HPDE6-E6E7 (cell line): ENCODE measurements at regions not wholly inside any gene's neighbourhood (a gene's known extent, or its start where the extent isn't known, plus 50 kb on each side); places are given as distances from the start of the nearest gene placed in this dataset.
"Not testable (repeated sequence)": the region's sequence is repeated elsewhere in the genome, so short reads cannot be mapped to it uniquely, and the experiment has no call there.

ENCODE experiments used
- DNase-seq: peaks from one replicate; pipeline ENCODE4 v3.0.0; 2011; ENCODE audit warnings: missing footprints; ENCODE audit errors: extremely low spot score

DNA sequence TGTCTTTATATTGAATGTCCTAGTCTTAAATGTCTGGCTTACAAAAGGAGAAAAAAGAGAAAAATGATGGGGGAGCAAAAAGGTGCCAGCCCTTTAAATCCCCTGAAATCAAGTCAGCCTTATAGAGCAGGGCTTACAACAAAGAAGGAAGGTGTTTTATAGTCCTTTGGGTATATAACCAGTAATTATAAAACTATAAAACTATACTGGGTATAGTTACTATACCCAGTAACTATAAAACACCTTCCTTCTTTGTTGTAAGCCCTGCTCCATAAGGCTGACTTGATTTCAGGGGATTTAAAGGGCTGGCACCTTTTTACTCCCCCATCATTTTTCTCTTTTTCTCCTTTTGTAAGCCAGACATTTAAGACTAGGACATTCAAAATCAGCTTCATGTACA lies 598.0 kb upstream of the SEMA6D start:
- no peak for DNase-seq

DNA sequence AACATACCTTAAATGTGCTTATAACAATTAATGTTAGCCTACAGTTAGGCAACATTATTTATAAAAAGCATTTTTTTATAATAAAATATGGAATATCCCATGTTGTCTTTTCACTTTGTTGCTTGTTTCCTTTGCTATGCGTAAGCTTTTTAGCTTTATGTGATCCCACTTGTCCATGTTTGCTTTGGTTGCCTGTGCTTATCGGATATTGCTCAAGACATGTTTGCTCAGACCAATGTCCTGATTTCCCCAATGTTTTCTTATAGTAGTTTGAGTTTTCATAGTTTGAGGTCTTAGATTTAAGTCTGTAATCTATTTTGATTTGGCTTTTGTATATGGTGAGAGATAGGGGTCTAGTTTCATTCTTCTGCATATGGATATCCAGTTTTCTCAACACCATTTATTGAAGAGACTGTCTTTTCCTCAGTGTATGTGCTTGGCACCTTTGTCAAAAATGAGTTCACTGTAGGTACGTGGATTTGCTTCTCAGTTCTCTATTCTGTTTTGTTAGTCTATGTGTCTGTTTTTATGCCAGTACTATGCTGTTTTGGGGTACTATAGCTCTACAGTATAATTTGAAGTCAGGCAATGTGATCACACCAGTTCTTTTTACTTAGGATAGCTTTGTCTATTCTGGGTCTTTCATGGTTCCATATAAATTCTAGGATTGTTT lies 592.7 kb upstream of the SEMA6D start:
- no peak for DNase-seq

DNA sequence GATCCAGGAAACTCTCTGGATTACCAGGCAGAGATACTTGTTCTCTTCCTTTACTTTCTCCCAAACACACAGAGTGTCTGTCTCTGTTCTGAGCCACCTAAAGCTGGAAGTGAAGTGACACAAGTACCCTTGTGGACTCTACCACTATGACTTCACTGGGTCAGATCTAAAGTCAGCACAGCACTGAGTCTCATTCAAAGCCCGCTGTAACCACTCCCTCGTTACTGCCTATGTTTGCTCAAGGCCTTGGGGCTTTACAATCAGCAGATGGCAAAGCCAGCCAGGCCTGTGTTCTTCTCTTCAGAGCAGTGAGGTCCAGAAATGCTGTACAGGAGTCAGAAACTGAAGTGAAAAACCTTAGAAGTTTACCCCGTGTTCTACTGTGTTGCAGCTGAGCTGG lies 588.3 kb upstream of the SEMA6D start:
- DNase-seq = no peak

GRCh38 chr15:47131450-47131849 lies 585.9 kb upstream of the SEMA6D start:
- DNase-seq = not testable (repeated sequence)

GRCh38 chr15:47135267-47135666 lies 582.0 kb upstream of the SEMA6D start:
- no peak for DNase-seq

GRCh38 chr15:47136236-47136635 lies 581.1 kb upstream of the SEMA6D start:
- DNase-seq = no peak

DNA sequence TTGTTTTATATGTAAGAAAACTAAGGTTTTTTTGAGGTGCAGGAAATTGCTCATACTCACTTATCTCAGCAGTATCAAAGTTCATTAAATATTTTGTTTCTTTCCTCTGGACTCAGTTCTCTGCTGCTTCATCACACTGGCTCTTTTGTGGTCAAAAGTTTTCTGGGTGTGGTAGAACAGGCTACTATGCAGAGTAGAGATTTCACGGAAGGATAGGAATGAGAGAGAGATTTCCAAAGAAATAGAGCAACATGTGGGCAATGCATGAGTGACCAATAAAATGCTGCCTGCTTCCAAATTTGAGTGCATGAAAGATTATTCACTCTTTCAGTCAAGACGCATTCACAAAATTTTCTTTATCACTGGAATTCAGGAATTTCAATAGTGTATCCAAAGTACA lies 577.3 kb upstream of the SEMA6D start:
- no peak for DNase-seq

- no peak for DNase-seq
Measured at GRCh38 chr15:47157827-47158226, 559.5 kb upstream of the SEMA6D start.

DNA sequence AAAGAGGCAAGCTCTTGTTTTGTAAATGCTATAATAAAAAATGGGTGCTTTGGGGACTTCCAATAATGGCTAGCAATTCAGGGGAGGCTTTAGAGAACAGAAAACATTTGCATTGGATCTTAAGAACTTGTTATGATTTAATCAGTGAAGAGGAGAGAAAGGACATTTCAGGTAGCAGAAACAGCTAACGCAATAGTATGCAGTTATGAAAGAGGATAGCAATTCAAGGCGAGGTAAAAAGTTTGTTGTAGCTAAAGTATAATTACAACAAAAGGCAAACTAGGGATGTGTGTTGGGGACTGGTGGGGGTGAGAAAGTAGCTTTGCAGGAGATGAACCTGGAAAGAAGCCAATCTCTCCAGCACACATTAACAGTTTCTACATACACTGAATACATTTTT lies 558.7 kb upstream of the SEMA6D start:
- no peak for DNase-seq

GRCh38 chr15:47177177-47177576 lies 540.1 kb upstream of the SEMA6D start:
- DNase-seq = no peak

- no peak for DNase-seq
Measured at GRCh38 chr15:47179988-47180387, 537.3 kb upstream of the SEMA6D start.

DNA sequence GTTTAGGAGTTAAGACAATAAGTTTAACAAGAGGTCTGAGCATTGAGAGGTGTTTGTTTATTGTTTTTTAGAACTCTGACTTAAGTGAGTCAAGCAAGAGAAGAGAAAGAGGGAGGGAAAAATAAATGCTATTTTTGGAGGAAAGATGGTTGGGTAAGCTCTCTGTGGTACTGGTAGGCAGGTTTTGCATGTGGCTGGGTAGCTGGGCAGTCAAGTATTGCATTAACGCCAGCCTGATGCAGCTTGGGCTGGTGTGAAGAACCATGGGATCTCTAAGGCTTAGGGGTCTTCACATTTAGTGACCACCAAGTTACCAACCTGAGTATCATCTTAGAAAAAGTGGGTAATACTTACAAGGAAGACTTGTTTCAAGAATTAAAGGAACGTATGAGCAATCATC lies 534.5 kb upstream of the SEMA6D start:
- DNase-seq = no peak

GRCh38 chr15:47184003-47184907 lies 533.0 kb upstream of the SEMA6D start:
- no peak for DNase-seq

GRCh38 chr15:47184908-47185801 lies 532.1 kb upstream of the SEMA6D start:
- no peak for DNase-seq

DNA sequence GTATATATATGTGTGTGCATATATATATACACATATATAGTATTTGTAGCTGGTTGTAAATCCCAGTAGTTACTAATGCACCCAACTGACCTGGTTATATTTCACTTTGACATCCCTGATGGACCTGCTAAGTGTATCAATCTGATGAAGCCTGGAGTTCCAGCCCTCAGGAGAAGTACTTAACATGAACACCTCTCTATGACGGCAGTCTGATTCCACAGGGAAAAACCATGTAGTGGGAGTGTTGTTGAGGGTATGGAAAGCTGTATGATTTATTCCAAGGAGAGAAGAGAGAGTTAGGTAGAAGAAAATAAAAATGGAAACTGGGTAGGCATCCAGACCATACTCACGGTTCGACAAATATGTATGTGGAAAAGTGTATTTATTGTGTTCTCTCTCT lies 531.2 kb upstream of the SEMA6D start:
- no peak for DNase-seq

GRCh38 chr15:47188758-47189507 lies 528.4 kb upstream of the SEMA6D start:
- DNase-seq = no peak

DNA sequence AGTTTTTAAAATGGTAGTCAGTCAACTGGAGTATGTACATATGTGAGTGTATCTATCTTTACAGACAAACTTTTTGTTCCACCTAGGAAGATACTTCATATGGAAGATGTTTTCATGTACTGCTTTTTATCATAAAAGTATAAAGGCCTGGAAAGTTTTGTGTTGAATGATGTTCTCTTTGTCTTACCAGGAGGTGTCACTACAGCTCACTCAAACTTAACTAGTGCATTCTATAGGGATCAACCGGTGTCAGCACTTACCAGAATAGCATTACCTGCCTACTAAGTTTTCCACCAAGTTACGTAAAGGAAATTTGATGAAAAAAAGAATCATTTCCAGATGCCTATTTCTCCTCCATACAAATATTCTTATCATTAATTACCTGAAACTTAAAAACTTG lies 522.6 kb upstream of the SEMA6D start:
- DNase-seq = peak; percentile 22

GRCh38 chr15:47196048-47196447 lies 521.3 kb upstream of the SEMA6D start:
- DNase-seq = peak; percentile 64

DNA sequence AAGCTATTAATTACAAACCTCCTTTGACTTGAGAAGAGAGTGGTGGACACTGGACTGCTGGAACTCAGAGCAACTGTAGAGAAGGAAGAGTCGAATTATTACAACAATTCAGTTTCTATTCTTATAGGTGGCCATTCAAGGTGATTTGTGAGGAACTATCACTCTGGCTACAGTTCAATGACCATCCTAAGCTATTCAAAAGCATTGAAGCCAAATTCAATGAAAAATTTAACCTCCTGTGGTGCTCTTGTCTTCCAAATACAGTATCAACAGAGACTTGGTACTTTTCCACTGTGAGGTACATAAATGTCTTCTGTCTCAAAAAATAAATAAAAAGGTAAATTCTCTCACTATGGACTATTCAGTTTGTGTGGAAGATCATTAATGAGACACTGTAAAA lies 513.3 kb upstream of the SEMA6D start:
- DNase-seq = no peak

DNA sequence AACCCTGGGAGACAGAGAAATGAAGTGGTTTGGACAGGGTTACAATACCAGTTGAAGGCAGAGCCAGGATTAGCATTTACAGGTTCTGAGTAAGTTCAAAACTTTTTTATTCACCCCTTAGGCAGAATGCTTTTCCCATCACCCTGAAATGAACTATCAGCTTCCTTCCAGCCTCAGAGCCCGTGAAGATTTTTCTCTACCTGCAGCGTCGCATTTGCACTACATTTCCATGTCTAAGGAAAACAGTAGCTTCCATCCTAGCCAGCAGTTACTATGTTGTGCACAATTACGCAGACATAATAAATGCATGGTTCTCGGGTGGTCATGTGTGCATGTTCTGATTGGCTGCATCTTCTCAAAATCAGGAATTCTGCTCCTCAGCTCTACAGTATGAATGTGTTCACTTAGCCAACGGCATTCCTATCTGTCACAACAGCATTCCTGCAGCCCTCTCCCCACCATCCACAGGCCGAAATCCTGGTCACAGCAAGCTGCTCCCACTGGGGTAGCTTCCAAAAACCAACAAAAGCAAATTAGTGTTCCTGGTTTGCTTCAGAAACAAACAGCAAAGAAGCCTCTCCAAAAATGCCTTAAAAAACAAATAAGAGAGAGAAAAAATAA lies 510.8 kb upstream of the SEMA6D start:
- no peak for DNase-seq

- no peak for DNase-seq
Measured at GRCh38 chr15:47209591-47209990, 507.7 kb upstream of the SEMA6D start.
